DMS153 treated with DMSO at 0.1 percent for 48 hours (cell line): ENCODE measurements at regions not wholly inside any gene's neighbourhood (a gene's known extent, or its start where the extent isn't known, plus 50 kb on each side); places are given as distances from the start of the nearest gene placed in this dataset.
"Not testable (repeated sequence)": the region's sequence is repeated elsewhere in the genome, so short reads cannot be mapped to it uniquely, and the experiment has no call there.

Source experiments
- DNase-seq: peaks from one replicate; lab custom pipeline; 2025; ENCODE audit not compliant: unreplicated experiment; lab: John Stamatoyannopoulos, UW

- no peak for DNase-seq
These were observed 328.1 kb downstream of the HGF start for GRCh38 chr7:81441750-81442149.

GRCh38 chr7:81439591-81439990, 330.3 kb downstream of the HGF start:
- DNase-seq = no peak

GRCh38 chr7:81437160-81437559, 332.7 kb downstream of the HGF start:
- not testable (repeated sequence) for DNase-seq

GRCh38 chr7:81433692-81434331, 336.0 kb downstream of the HGF start:
- DNase-seq = no peak

- DNase-seq = no peak
These were observed 336.6 kb downstream of the HGF start for GRCh38 chr7:81433206-81433605.

GRCh38 chr7:81430761-81431160, 339.1 kb downstream of the HGF start:
- DNase-seq = no peak

GRCh38 chr7:81430150-81430549, 339.7 kb downstream of the HGF start:
- DNase-seq = no peak

- DNase-seq = no peak
These were observed 342.4 kb downstream of the HGF start for GRCh38 chr7:81427461-81427860.

- DNase-seq = no peak
These were observed 349.2 kb downstream of the HGF start for GRCh38 chr7:81420526-81421226.

- no peak for DNase-seq
These were observed 350.1 kb downstream of the HGF start for GRCh38 chr7:81419731-81420130.

- DNase-seq = no peak
These were observed 353.2 kb downstream of the HGF start for GRCh38 chr7:81416659-81417058.

- no peak for DNase-seq
These were observed 354.7 kb downstream of the HGF start for GRCh38 chr7:81415181-81415580.

GRCh38 chr7:81414411-81414810, 355.4 kb downstream of the HGF start:
- no peak for DNase-seq

- peak; percentile 21 for DNase-seq
These were observed 359.3 kb downstream of the HGF start for GRCh38 chr7:81410471-81411117.

- no peak for DNase-seq
These were observed 361.1 kb downstream of the HGF start for GRCh38 chr7:81408728-81409127.

- DNase-seq = no peak
These were observed 362.8 kb downstream of the HGF start for GRCh38 chr7:81407094-81407493.

GRCh38 chr7:81404669-81405068, 365.2 kb downstream of the HGF start:
- no peak for DNase-seq

- DNase-seq = no peak
These were observed 367.6 kb downstream of the HGF start for GRCh38 chr7:81402227-81402626.

- no peak for DNase-seq
These were observed 370.4 kb downstream of the HGF start for GRCh38 chr7:81399471-81399870.

- no peak for DNase-seq
These were observed 375.8 kb downstream of the HGF start for GRCh38 chr7:81394029-81394428.

GRCh38 chr7:81393018-81393417, 376.8 kb downstream of the HGF start:
- no peak for DNase-seq

- DNase-seq = no peak
These were observed 384.5 kb downstream of the HGF start for GRCh38 chr7:81385370-81385769.
